Activated effector memory CD4-positive, alpha-beta T cell treated with anti-CD3 and anti-CD28 coated beads, Interleukin-2, amount 50 U/mL, for 16 hours (primary cell): ENCODE measurements at regions not wholly inside any gene's neighbourhood (a gene's known extent, or its start where the extent isn't known, plus 50 kb on each side); places are given as distances from the start of the nearest gene placed in this dataset.

Experiments
- DNase-seq: peaks from one replicate; pipeline ENCODE4 v3.0.0-alpha.2; 2020

- no peak for DNase-seq
Measured at GRCh38 chr3:193754719-193755118, 161.7 kb downstream of the OPA1 start.

GRCh38 chr3:193756536-193756935, 163.5 kb downstream of the OPA1 start:
- DNase-seq, result no peak

GRCh38 chr3:193757457-193757856, 164.4 kb downstream of the OPA1 start:
- DNase-seq, result no peak

- DNase-seq, result no peak
Measured at GRCh38 chr3:193761969-193762368, 169.0 kb downstream of the OPA1 start.

- no peak for DNase-seq
Measured at GRCh38 chr3:193762657-193763056, 169.6 kb downstream of the OPA1 start.

GRCh38 chr3:193764959-193765358, 172.0 kb downstream of the OPA1 start:
- DNase-seq, result no peak

- DNase-seq, result no peak
Measured at GRCh38 chr3:193767353-193768069, 174.5 kb downstream of the OPA1 start.

GRCh38 chr3:193768070-193768394, 175.0 kb downstream of the OPA1 start:
- DNase-seq, result no peak

GRCh38 chr3:193769437-193769836, 176.4 kb downstream of the OPA1 start:
- DNase-seq, result no peak

GRCh38 chr3:193771011-193771652, 178.1 kb downstream of the OPA1 start:
- no peak for DNase-seq

GRCh38 chr3:193771653-193772421, 178.8 kb downstream of the OPA1 start:
- no peak for DNase-seq

GRCh38 chr3:193772422-193772763, 179.4 kb downstream of the OPA1 start:
- no peak for DNase-seq

GRCh38 chr3:193773266-193774220, 180.5 kb downstream of the OPA1 start:
- DNase-seq, result no peak

GRCh38 chr3:193774272-193774915, 181.4 kb downstream of the OPA1 start:
- DNase-seq, result no peak

GRCh38 chr3:193774916-193775285, 181.9 kb downstream of the OPA1 start:
- no peak for DNase-seq

- no peak for DNase-seq
Measured at GRCh38 chr3:193775421-193776077, 182.5 kb downstream of the OPA1 start.

- DNase-seq, result no peak
Measured at GRCh38 chr3:193776626-193777358, 183.8 kb downstream of the OPA1 start.

GRCh38 chr3:193777524-193777923, 184.5 kb downstream of the OPA1 start:
- no peak for DNase-seq

- no peak for DNase-seq
Measured at GRCh38 chr3:193778676-193779075, 185.7 kb downstream of the OPA1 start.

GRCh38 chr3:193779933-193780332, 186.9 kb downstream of the OPA1 start:
- no peak for DNase-seq

- no peak for DNase-seq
Measured at GRCh38 chr3:193780397-193780796, 187.4 kb downstream of the OPA1 start.
